ENCODE measurements at regions not wholly inside any gene's neighbourhood (a gene's known extent, or its start where the extent isn't known, plus 50 kb on each side); places are given as distances from the start of the nearest gene placed in this dataset.
A peak's percentile ranks its signal among the peaks of the same experiment; 100 is the strongest.

GRCh38 chr3:63067999-63068645 is 192.9 kb upstream of the CADPS start:
- POLR2A ChIA-PET, result no interaction called here
- H3K4me1 Mint-ChIP-seq, result no peaks in the 10 kb centered on the region
- peak; percentile 42 for DNase-seq

GRCh38 chr3:63069806-63070475 is 194.7 kb upstream of the CADPS start:
- H3K4me3 Mint-ChIP-seq, result no peak overlapping the region
- DNase-seq, result no peak
- H3K4me1 Mint-ChIP-seq, result no peaks in the 10 kb centered on the region
- H3K27ac Mint-ChIP-seq, result no peak overlapping the region
- no peaks in the 10 kb centered on the region for H3K27me3 Mint-ChIP-seq
- ChIA-PET POLR2A (no interaction called here), CTCF (no interaction called here)
- H3K9me3 Mint-ChIP-seq, result no peaks in the 10 kb centered on the region
- H3K36me3 Mint-ChIP-seq (ENCODE audit: low read depth), result no peaks in the 10 kb centered on the region

More at GRCh38 chr3:63067999-63068645, 192.9 kb upstream of the CADPS start:
- Mint-ChIP-seq H3K36me3 (ENCODE audit: low read depth) (no peaks in the 10 kb centered on the region), H3K4me3 (no peak overlapping the region), H3K27me3 (no peaks in the 10 kb centered on the region), H3K27ac (no peak overlapping the region), H3K9me3 (no peaks in the 10 kb centered on the region)
- CTCF ChIA-PET, result no interaction called here

- CTCF ChIA-PET, result no interaction called here
Observed at GRCh38 chr3:63070476-63070810, 195.2 kb upstream of the CADPS start.

GRCh38 chr3:63076357-63076756 is 201.1 kb upstream of the CADPS start:
- Mint-ChIP-seq H3K9me3 (peaks cover 2% of the 10 kb centered on the region), H3K27me3 (no peaks in the 10 kb centered on the region), H3K36me3 (ENCODE audit: low read depth) (no peaks in the 10 kb centered on the region), H3K27ac (no peak overlapping the region), H3K4me3 (no peak overlapping the region), H3K4me1 (no peaks in the 10 kb centered on the region)
- POLR2A ChIA-PET, result no interaction called here
- DNase-seq, result no peak
- CTCF ChIA-PET, result no interaction called here

More at GRCh38 chr3:63070476-63070810, 195.2 kb upstream of the CADPS start:
- H3K27me3 Mint-ChIP-seq, result no peaks in the 10 kb centered on the region
- no peaks in the 10 kb centered on the region for H3K36me3 Mint-ChIP-seq (ENCODE audit: low read depth)
- no peak for DNase-seq
- H3K4me3 Mint-ChIP-seq, result no peak overlapping the region
- no peak overlapping the region for H3K27ac Mint-ChIP-seq
- H3K4me1 Mint-ChIP-seq, result no peaks in the 10 kb centered on the region
- peaks cover 2% of the 10 kb centered on the region for H3K9me3 Mint-ChIP-seq
- POLR2A ChIA-PET, result no interaction called here

GRCh38 chr3:63086190-63086589 is 191.9 kb upstream of the SYNPR start:
- no peaks in the 10 kb centered on the region for H3K9me3 Mint-ChIP-seq
- no peaks in the 10 kb centered on the region for H3K36me3 Mint-ChIP-seq (ENCODE audit: low read depth)
- no peaks in the 10 kb centered on the region for H3K4me1 Mint-ChIP-seq
- ChIA-PET CTCF (no interaction called here), POLR2A (no interaction called here)
- H3K4me3 Mint-ChIP-seq, result no peak overlapping the region
- no peak for DNase-seq
- no peaks in the 10 kb centered on the region for H3K27me3 Mint-ChIP-seq
- H3K27ac Mint-ChIP-seq, result no peak overlapping the region

GRCh38 chr3:63089007-63089750 is 188.9 kb upstream of the SYNPR start:
- Mint-ChIP-seq H3K4me3 (no peak overlapping the region), H3K4me1 (no peaks in the 10 kb centered on the region), H3K27ac (no peak overlapping the region), H3K27me3 (no peaks in the 10 kb centered on the region), H3K36me3 (ENCODE audit: low read depth) (no peaks in the 10 kb centered on the region), H3K9me3 (no peaks in the 10 kb centered on the region)
- no peak for DNase-seq
- ChIA-PET POLR2A (no interaction called here), CTCF (no interaction called here)

- Mint-ChIP-seq H3K4me1 (no peaks in the 10 kb centered on the region), H3K4me3 (no peak overlapping the region), H3K27me3 (no peaks in the 10 kb centered on the region), H3K27ac (no peak overlapping the region), H3K36me3 (ENCODE audit: low read depth) (no peaks in the 10 kb centered on the region), H3K9me3 (no peaks in the 10 kb centered on the region)
- no peak for DNase-seq
- ChIA-PET CTCF (no interaction called here), POLR2A (no interaction called here)
Observed at GRCh38 chr3:63089751-63090132, 188.4 kb upstream of the SYNPR start.

- DNase-seq, result no peak
- Mint-ChIP-seq H3K4me1 (no peaks in the 10 kb centered on the region), H3K36me3 (ENCODE audit: low read depth) (no peaks in the 10 kb centered on the region), H3K4me3 (no peak overlapping the region), H3K9me3 (no peaks in the 10 kb centered on the region), H3K27ac (no peak overlapping the region), H3K27me3 (no peaks in the 10 kb centered on the region)
- POLR2A ChIA-PET, result no interaction called here
- CTCF ChIA-PET, result no interaction called here
Observed at GRCh38 chr3:63090656-63091055, 187.5 kb upstream of the SYNPR start.

GRCh38 chr3:63092515-63092914 is 185.6 kb upstream of the SYNPR start:
- Mint-ChIP-seq H3K27ac (no peak overlapping the region), H3K9me3 (peaks cover 3% of the 10 kb centered on the region), H3K36me3 (ENCODE audit: low read depth) (no peaks in the 10 kb centered on the region), H3K4me1 (no peaks in the 10 kb centered on the region), H3K27me3 (no peaks in the 10 kb centered on the region), H3K4me3 (no peak overlapping the region)
- no peak for DNase-seq
- CTCF ChIA-PET, result interaction anchor here (0.7 kb wide), 1 partner anchor 116 kb away, joined by 4 read pairs; no protein-coding TSS in a partner anchor
- POLR2A ChIA-PET, result no interaction called here

- no peak for DNase-seq
- no peaks in the 10 kb centered on the region for H3K36me3 Mint-ChIP-seq (ENCODE audit: low read depth)
- H3K27me3 Mint-ChIP-seq, result no peaks in the 10 kb centered on the region
- POLR2A ChIA-PET, result no interaction called here
- CTCF ChIA-PET, result no interaction called here
- peaks cover 3% of the 10 kb centered on the region for H3K9me3 Mint-ChIP-seq
- no peak overlapping the region for H3K27ac Mint-ChIP-seq
- H3K4me1 Mint-ChIP-seq, result no peaks in the 10 kb centered on the region
- no peak overlapping the region for H3K4me3 Mint-ChIP-seq
Observed at GRCh38 chr3:63094642-63095408, 183.3 kb upstream of the SYNPR start.

- ChIA-PET CTCF (interaction anchor here (1.0 kb wide), 1 partner anchor 24 kb away, joined by 3 read pairs; no protein-coding TSS in a partner anchor), POLR2A (no interaction called here)
- Mint-ChIP-seq H3K36me3 (ENCODE audit: low read depth) (no peaks in the 10 kb centered on the region), H3K9me3 (peaks cover 3% of the 10 kb centered on the region), H3K4me3 (no peak overlapping the region), H3K27ac (no peak overlapping the region), H3K27me3 (no peaks in the 10 kb centered on the region), H3K4me1 (no peaks in the 10 kb centered on the region)
- DNase-seq, result no peak
Observed at GRCh38 chr3:63096248-63097058, 181.7 kb upstream of the SYNPR start.

GRCh38 chr3:63097396-63097795 is 180.7 kb upstream of the SYNPR start:
- Mint-ChIP-seq H3K4me3 (no peak overlapping the region), H3K27me3 (no peaks in the 10 kb centered on the region), H3K9me3 (peaks cover 3% of the 10 kb centered on the region), H3K4me1 (no peaks in the 10 kb centered on the region), H3K36me3 (ENCODE audit: low read depth) (no peaks in the 10 kb centered on the region), H3K27ac (no peak overlapping the region)
- DNase-seq, result no peak
- ChIA-PET CTCF (no interaction called here), POLR2A (no interaction called here)

All from activated CD4-positive, alpha-beta T cell treated with anti-CD3 and anti-CD28 coated beads, Interleukin-2, amount 10 ng/mL, durations not matched to agents 7 days and 5 days (primary cell).